ENCODE measurements at regions not wholly inside any gene's neighbourhood (a gene's known extent, or its start where the extent isn't known, plus 50 kb on each side); places are given as distances from the start of the nearest gene placed in this dataset.
A peak's percentile ranks its signal among the peaks of the same experiment; 100 is the strongest.

DNA sequence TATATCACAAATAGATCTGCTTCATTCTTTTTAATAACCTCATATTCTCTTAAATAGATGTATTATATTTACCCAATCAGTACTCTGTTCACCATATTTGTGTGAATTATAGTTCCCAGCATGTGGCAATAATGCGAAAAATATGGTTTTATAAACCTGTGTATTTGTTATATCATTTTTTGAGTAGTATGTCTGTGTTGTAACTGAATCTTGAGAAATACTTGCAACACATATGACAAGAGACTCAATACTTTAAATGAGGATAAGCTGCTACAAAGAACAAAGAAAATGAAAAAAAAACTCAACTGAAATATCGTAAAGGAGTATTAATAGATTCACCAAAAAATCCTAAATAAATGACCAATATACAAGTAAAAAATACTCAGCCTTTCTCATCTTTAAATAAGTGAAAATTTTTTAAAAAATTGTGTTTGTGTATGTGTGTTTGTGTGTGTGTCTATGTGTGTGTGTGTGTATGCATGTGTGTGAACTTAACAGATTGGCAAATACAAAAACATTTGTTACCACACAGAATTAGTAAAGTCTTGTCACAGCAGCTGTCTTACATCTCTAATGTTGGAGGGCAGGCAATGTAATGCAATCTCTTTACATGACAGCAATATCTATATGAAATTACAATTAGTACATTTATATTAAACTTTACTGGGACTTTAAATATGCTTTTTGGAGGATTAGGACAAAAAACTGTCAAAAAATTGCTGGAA, 441.9 kb upstream of the MGAT4C start:
- peak in 1 of 3 donors; percentile 5 for DNase-seq

- DNase-seq, result peak in 1 of 3 donors; percentile 21
These were observed 427.5 kb upstream of the MGAT4C start for GRCh38 chr12:86683568-86684304.

- no peak for DNase-seq
These were observed 424.9 kb upstream of the MGAT4C start for GRCh38 chr12:86681060-86681459.

DNA sequence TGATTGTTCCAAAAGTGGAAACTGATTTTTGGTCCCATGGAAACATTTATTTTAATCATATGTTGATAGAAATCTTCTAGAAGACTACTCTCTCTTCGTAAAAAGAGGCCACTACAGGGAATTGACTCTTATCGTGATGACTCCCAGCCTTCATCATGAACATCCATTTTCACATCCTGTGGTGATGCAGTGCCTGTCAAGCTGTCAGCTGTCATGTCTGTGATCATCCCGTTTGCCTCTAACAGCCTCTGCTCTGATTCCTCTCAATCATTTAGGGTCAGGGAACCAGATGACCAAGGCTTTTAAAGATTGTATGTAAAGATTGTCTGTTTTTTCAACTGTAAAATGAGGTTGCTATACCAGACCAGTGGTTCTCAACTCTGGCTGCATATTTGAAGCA, 419.0 kb upstream of the MGAT4C start:
- no peak for DNase-seq

DNA sequence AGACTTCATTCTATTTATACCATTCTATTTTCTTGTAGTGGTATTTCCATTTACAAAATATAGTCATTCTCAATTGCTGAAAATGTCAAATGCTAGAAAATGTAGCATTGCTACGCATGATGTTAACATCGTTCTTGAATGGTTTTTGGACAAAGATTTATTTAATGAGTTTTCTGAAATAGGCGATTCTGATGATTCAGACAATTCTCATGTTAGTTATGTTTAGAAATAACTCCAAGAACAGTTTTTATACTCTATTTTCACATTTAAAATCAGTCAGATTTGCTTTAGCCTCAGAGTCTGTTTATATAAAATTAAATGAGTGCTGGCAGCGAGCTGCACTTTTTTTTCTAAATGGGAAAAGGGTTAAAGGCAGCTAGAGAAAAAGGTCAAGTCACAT, 414.8 kb upstream of the MGAT4C start:
- no peak for DNase-seq

DNA sequence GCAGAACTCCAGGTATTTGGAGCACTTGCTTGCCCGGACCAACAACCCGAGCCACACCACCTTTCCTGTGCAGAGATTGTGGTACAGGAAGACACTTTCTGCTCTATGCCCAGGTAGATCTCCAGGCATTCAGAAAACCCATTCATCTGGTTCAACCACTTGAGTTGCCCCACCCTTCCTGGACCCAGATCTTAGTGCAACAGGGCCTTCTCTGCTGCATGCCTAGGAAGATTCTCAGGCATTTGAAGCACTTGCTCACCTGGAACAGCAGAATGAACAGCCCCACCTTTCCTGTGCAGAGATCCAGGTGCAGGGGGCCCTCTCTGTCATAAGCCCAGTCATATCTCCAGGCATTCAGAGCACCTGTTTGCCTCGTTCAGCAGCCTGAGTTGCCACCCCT, 412.8 kb upstream of the MGAT4C start:
- DNase-seq, result no peak

DNA sequence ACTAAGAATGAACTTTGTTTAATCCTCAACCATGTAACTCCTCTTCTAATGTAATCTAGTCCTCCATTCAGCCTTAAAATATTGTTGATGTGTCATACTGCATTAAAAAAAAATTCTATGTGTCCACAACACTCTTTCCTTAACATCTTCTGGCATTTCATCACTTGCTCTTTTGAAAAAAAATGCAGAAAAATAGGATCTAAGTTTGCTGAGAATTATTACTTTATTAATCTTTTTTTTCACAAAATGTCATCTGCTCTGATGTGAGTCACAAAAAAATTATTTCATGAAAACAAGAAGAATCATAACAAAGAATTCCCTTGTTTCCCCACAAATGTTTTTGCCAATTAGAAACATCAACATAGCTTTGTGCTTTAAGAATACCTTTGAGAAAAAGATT, 410.1 kb upstream of the MGAT4C start:
- DNase-seq, result peak in 1 of 3 donors; percentile 27

GRCh38 chr12:86663716-86664115, 407.5 kb upstream of the MGAT4C start:
- no peak for DNase-seq

GRCh38 chr12:86663173-86663572, 407.0 kb upstream of the MGAT4C start:
- no peak for DNase-seq

DNA sequence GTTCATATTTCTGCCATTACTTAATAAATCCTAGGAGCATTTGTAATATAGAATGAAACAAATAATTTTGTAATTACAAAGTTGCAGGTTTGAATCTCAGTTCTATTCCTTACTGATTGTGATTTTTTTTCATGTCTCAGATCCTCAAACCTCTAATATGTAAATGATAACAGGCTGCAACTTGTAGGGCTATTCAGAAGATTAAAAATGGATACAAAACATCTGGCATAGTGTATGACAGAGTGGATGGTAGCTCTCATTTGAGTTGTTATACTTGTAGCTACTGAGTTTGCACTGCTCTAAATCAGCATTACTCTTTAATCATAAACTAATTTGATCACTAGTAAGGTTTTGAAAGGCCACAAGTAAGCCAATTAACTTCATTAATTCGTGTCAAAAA, 406.3 kb upstream of the MGAT4C start:
- DNase-seq, result no peak

- DNase-seq, result peak in 1 of 3 donors; percentile 63
These were observed 404.4 kb upstream of the MGAT4C start for GRCh38 chr12:86660488-86661147.

DNA sequence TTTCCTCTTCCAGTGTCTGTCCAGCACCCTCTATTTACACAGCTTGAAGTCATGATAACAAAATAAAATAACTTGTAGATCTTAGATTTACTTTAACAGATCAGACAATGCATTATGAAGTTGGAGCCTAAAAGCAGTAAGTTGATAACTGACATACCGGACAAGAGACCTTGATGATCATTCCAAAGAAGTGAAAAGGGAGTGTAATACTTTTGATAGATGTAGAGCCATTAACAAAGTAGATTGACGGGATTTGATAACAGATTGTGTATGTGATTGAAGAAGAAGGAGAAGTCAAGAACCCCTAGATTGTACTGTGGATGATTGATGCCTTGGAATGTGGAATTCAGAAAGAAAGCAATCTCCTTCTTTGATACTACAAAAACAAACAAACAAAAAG, 403.8 kb upstream of the MGAT4C start:
- no peak for DNase-seq

DNA sequence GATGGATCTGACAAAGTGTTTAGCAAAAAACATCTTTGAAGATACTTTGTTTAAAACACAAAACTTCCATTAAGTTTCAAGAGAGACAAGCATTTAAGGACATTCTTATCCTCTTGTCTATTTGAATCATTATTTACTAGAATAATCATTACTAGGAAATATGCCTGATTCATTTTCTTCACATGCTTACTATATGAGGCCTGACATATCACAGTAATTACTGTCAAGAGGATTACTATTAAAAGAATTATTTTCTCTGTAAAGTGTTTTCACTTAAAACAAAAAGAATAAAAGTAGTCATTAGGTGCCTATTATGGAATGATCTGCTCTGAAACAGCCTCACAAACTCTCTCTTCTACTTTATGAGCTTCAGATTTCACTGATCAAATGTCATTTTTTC, 402.1 kb upstream of the MGAT4C start:
- no peak for DNase-seq

DNA sequence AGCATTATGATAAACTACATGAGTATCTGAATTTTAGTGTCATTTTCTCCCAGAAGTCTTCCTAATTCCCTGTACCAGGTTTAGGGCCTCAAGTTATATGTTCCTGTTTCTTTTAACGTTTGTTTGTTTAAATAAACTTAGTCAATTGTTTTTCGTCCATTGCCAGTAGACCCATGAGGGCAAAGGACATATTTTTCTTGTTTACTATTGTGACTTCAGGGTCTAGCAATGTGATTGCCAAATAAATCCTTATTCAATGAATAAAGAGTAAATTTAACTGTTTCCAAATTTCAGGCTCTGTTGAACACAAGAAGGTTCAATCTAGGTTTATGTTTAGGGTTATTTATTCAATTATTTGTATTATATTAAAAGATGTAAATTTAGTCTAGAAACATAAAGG, 391.6 kb upstream of the MGAT4C start:
- no peak for DNase-seq

DNA sequence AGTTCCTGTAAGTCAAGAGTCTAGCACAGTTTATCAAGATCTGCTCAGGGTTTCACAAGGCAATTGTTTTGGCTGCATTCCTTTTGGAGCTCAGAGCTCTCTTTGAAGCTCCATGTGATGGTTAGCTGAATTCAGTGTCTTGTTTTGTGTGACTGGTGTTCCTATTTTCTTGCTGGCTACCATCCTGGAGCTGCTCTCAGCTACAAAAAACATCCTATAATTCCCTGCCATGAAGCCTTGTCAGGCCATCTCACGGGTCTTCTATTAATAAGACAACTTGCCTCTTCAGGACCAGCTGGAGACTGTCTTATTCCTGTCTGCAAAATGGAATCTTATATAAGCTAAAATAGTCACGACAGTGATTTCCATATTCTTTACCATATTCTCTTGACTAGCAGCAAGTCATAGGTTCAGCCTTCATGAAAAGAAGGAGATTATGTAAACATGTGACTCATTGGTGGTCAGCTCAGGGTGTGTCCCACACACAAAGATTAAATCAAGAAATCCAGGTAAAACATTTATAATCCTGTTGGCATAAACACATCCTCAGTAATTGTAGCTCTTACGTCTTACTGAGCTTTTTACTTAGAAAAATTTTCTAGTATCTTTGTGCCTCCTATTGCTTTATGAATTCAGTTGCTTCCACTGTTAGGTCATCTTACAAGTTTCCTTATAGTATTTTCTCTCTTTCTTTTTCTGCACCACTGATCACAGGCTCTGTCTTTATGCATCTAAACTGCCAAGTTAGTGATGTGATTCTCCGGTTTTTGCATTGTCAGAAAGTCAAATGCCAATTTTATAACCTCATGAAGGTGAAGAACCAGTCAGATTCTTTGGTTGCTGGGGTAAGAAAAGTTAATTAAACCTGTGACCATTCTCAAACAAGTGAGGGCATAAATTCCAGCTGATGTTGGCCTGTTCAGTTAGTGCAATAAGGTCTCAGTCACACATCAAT, 378.5 kb upstream of the MGAT4C start:
- DNase-seq, result no peak

DNA sequence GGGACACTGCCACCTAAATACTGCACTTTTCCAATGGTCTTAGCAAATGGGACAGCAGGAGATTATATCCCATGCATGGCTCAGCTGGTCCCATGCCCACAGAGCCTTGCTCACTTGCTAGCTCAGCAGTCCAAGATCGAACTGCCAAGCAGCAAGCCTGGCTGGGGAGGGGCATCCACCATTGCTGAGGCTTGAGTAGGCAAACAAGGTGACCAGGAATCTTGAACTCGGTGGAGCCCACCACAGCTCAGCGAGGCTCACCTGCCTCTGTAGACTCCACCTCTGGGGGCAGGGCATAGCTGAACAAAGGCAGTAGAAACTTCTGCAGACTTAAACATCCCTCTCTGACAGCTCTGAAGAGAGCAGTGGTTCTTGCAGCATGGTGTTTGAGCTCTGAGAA, 370.8 kb upstream of the MGAT4C start:
- DNase-seq, result no peak

- DNase-seq, result no peak
These were observed 367.1 kb upstream of the MGAT4C start for GRCh38 chr12:86623267-86623666.

DNA sequence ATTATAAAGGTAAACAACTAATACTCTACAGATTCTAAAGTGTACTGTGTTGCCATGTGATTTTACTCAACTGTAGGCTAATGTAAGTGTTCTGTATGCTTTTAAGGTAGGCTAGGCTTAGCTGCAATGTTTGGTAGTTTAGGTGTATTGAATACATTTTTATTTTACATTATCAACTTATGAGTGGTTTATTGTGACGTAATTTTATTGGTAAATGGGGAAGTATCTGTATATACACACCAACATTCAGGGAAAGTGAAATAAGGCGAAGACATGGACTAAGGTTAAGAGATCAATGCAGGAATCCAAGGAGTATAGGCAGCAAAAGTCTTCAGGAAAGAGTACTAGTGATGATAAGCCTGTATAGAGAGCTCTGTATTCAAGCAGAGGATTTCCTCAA, 365.8 kb upstream of the MGAT4C start:
- no peak for DNase-seq

- DNase-seq, result no peak
These were observed 357.1 kb upstream of the MGAT4C start for GRCh38 chr12:86613311-86613710.

DNA sequence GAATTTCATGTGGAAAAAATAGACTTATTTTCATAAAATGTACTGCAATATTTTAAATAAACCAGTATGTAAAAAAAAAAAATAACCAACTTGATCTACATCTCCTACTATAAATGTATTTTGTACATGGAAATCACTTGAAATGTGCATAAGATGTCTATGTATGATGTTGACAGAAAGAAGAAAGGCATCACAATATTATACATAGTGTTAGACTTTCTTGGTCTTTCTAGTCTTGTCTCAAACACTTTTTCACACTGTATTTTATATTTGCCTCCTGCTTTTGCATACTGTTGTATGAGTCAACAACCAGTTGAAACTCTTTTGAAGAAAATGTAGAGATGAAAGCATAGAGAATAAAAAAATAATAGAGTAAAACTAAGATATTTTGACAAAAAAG, 352.4 kb upstream of the MGAT4C start:
- no peak for DNase-seq

GRCh38 chr12:86601550-86602308, 345.5 kb upstream of the MGAT4C start:
- DNase-seq, result no peak
